ENCODE measurements at regions not wholly inside any gene's neighbourhood (a gene's known extent, or its start where the extent isn't known, plus 50 kb on each side); places are given as distances from the start of the nearest gene placed in this dataset.
"Not testable (repeated sequence)": the region's sequence is repeated elsewhere in the genome, so short reads cannot be mapped to it uniquely, and the experiment has no call there.

DNA sequence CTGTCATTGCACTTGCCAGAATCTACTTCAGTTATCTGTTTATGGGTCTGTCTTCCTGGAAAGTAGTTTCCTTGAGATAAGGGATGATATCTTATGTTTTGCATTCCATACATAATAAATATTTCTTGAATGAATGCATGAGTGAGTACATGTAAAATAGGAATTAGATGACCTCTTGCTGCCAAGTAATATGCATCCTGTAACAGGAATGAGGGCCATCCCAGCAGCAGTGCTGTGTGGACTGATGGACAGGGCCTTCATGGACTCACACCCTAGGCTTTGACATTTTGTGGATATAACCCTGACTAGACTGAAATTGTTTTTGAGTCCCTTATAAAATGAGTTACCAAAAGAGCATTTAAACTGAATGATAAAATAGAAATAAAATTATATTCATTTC is 77.2 kb upstream of the NEIL3 start:
- Mint-ChIP-seq H3K4me1 (peaks cover 7% of the 10 kb centered on the region), H3K27me3 (no peaks in the 10 kb centered on the region), H3K27ac (no peak overlapping the region), H3K9me3 (no peaks in the 10 kb centered on the region), H3K4me3 (no peak overlapping the region)
- DNase-seq (no peak), ATAC-seq (no peak)

DNA sequence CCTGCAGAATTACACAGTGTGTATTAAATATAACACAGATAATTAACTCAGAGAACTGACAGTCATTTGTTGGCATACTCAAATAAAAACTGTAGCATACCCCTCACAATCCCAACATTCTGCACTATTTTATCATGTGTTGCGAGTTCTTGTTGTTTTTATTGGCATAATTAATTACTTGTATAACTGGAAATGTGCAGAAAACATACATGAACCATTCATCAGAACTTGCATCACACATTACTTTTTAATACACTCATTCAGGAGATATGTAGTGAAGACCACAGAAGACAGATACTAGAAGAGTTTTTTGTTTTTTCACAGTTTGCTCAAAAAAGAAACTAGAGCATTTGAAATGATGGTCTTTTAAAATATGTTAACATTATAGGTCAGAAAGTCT is 74.6 kb upstream of the NEIL3 start:
- Mint-ChIP-seq H3K9me3 (no peaks in the 10 kb centered on the region), H3K27ac (peak overlapping the region in 1 of 2 donors; percentile 26), H3K4me3 (no peak overlapping the region), H3K27me3 (no peaks in the 10 kb centered on the region), H3K4me1 (no peaks in the 10 kb centered on the region)
- DNase-seq (no peak), ATAC-seq (no peak)

DNA sequence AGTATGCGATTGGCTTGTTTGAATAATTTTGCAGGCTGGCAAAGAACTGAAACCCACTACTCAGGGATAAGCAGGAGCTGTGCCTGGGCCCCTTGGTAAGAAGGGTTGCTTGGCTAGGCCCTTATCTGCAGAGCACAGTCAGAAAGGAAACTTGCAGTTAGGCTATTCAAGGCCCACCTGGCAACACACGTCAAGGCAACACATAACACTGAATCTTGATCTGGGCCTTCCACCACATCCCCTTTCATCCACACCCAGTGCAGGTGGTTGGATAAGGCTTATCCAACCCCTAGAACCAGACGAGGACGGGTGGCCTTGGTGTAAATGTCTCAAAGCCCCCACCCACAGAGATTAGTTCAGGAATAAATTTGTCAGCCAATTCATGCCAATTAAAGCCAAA is 72.8 kb upstream of the NEIL3 start:
- H3K4me3 Mint-ChIP-seq: no peak overlapping the region

DNA sequence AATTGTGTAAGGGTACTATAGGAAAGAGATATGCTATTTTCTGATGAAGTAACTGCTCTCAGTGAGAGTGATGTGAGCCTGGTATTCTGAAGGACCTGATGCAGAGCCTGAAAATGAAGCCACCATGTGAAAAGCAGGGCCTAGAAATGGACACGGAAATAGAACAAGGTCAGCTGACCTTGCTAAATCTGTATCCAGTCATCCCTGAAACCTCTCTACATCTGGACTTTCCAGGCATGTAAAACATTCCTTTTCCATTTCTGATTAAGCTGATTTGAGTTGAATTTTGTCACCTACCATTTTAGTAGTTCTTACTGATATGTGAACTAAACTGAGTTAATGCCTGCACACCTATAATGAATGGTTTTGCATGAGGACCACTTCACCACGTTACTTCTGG is 72.4 kb upstream of the NEIL3 start:
- Mint-ChIP-seq H3K27ac (no peak overlapping the region), H3K4me1 (no peaks in the 10 kb centered on the region), H3K27me3 (peaks cover 6% of the 10 kb centered on the region), H3K4me3 (no peak overlapping the region), H3K9me3 (no peaks in the 10 kb centered on the region)
- no peak for DNase-seq
- ATAC-seq: no peak

More for the DNA sequence above, 72.8 kb upstream of the NEIL3 start:
- Mint-ChIP-seq H3K9me3 (no peaks in the 10 kb centered on the region), H3K27ac (no peak overlapping the region), H3K27me3 (peaks cover 2% of the 10 kb centered on the region), H3K4me1 (no peaks in the 10 kb centered on the region)
- no peak for DNase-seq
- no peak for ATAC-seq

DNA sequence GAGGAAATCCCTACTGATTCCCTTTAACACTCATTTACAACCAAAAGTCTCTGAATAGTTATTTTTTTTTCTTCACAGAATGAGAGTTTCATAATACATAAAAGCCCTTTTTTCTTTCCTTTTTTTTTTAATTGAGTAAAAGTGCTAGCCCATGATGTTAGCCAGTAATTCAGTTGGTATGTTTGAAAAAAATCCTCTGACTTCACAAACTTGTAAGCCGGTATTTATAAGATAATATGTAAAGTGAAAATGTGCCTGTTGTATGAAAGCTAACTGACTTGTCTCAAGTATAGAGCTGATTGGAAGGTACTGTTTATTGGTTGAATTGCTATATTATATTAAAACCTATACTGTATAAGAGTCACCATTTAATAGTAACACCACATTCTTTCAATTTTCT is 70.2 kb upstream of the NEIL3 start:
- H3K27ac Mint-ChIP-seq: no peak overlapping the region
- no peaks in the 10 kb centered on the region for H3K4me1 Mint-ChIP-seq
- H3K9me3 Mint-ChIP-seq: no peaks in the 10 kb centered on the region
- DNase-seq (no peak), ATAC-seq (no peak)
- peaks cover 6% of the 10 kb centered on the region for H3K27me3 Mint-ChIP-seq
- H3K4me3 Mint-ChIP-seq: no peak overlapping the region

DNA sequence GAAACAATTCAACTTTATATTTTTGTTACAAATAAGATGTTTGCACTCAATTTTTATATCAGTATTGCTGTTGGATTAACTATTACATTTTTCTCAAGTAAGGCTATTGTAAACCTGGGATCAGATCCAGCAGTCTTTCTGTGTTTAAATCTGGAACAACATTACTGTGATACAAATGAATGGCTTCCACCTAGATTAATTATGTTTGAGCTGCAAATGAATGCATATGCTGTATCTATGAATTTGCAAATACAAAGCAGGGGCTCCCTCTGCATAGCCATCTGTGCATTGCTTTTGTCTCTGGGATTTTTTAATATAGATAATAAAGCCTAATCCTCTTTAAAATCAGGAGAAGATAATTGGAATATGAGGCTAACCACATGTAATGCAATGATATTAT is 69.8 kb upstream of the NEIL3 start:
- peaks cover 6% of the 10 kb centered on the region for H3K27me3 Mint-ChIP-seq
- no peak for ATAC-seq
- no peaks in the 10 kb centered on the region for H3K4me1 Mint-ChIP-seq
- H3K27ac Mint-ChIP-seq: no peak overlapping the region
- no peak for DNase-seq
- H3K9me3 Mint-ChIP-seq: no peaks in the 10 kb centered on the region
- no peak overlapping the region for H3K4me3 Mint-ChIP-seq

DNA sequence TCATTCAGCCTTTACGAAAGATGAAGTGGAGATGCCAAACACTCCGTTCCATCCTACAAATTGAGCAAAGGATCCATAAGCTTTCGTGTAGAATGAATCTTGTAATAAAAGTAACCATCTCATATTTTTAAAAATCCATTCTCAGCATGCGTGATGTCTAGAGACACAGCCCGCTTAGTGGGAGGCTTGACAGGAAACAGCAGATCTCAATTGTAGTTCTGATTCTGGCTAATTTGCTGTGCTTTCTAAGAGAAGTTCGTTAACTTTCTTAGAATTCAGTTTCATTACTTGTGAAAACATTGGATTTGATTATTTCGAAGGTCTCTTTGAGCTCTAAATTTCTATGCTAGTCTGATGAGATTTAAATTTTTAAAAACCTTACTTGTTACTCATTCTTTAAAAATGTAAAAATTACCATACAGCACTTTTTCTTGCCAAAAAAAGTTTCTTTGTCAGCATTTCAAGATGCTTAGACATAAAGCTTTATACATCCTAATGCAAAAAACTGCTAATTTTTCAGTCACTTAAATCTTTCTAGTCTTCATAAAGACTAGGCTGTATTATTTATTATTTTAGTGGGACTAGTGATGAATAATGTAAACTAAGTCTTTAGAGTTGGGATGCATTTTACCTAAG is 66.9 kb upstream of the NEIL3 start:
- Mint-ChIP-seq H3K27me3 (peaks cover 6% of the 10 kb centered on the region), H3K4me1 (no peaks in the 10 kb centered on the region), H3K9me3 (no peaks in the 10 kb centered on the region), H3K27ac (no peak overlapping the region), H3K4me3 (no peak overlapping the region)
- ATAC-seq (no peak), DNase-seq (no peak)

DNA sequence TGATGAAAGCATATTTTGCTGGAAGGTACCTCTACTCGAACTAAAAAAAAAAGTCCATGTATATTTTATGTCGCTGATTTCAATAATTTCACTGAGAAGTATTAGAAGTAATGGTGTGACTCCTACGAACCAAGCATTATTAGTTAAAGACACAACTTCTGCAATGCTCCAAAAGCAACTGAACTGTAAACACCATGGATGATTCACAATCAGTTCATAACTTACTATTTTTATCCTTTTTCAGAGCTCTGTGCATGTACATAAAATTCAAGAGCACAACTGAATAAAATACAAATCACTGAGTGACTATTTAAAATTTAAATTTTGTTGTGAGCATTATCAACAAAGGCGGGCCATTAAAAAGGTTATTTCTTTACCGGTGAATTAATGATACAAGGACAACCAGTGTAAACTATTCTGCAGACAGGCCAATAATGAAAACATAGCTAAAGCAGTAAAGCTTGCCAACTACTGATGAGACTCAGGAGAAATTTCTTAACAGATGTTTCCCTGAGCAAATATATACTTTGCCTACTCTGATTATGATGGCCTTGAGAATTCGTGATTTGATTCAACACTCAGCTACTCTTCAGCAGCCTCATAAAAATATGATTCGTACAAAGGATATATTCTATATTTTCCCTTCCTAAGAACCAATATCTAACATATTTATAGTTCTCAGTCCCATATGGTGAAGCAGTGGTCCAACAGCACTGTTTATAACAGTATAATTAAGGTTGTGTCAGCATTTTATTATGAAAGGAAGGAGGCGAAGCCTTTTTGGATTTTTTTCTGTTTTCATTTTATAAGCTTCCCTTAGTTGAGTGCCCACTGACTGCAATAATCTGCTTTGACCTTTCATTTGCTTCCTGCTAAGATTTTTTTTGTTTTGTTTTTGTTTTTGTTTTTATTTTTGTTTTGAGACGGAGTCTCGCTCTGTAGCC is 62.8 kb upstream of the NEIL3 start:
- no peak for DNase-seq
- no peak overlapping the region for H3K27ac Mint-ChIP-seq
- H3K27me3 Mint-ChIP-seq: peaks cover 23% of the 10 kb centered on the region
- peaks cover 14% of the 10 kb centered on the region for H3K4me1 Mint-ChIP-seq
- no peak for ATAC-seq
- H3K9me3 Mint-ChIP-seq: no peaks in the 10 kb centered on the region
- no peak overlapping the region for H3K4me3 Mint-ChIP-seq

DNA sequence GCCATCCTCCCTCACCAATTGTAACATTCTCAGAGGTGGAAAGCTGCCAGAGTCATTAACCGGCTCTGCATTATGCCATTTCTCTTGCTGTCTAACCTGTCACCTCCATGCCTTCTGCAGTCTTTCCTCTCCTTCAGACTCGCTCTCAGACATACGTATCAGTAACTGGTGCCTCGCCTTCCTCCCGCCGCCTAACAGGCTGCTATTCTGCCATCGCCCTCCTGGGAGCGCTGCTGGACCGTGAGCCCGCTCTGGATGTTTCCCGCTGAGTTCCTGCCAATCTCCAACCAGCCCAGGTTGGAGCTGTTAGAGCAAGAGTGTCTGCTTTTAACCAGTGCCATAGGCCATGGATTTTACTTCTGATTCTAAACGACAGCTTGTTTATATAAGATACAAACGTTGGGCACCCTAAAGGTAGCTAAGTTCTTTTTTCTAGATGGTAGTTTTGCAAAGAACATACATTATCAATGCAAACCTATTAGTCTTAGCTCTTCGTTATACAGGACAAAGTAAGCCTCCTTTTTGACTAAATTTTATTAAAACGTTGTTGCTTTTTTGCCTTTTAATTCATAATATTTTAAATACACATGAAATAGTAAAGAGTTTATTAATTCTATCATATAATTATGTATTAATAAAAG is 59.5 kb upstream of the NEIL3 start:
- Mint-ChIP-seq H3K4me3 (no peak overlapping the region), H3K27ac (peak overlapping the region in 1 of 2 donors; percentile 27), H3K9me3 (no peaks in the 10 kb centered on the region), H3K4me1 (peaks cover 14% of the 10 kb centered on the region), H3K27me3 (peaks cover 19% of the 10 kb centered on the region)
- peak; percentile 62 to 68 for DNase-seq
- ATAC-seq: peak; percentile 89

DNA sequence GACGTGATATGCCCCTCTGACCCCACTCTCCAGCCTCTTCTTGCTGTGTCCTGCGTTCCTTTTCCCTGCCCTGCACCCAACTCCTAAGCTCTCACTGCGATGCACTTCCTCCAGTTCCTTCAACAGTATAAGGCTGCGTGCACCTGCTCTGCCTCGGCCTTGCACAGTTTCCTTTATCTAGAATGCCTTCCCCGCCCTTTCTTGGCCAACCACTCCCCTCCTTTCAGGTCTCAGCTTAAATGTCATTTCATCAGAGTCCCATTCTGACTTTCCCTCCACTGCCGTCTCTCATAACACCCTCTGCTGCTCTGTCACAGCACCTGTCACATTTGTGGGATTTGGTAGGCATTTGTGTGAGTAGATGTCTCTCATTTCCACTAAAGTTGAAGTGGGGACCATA is 58.4 kb upstream of the NEIL3 start:
- no peak overlapping the region for H3K27ac Mint-ChIP-seq
- no peak overlapping the region for H3K4me3 Mint-ChIP-seq
- H3K27me3 Mint-ChIP-seq: peaks cover 19% of the 10 kb centered on the region
- peaks cover 14% of the 10 kb centered on the region for H3K4me1 Mint-ChIP-seq
- DNase-seq (peak in 1 of 2 donors; percentile 15), ATAC-seq (peak; percentile 59)
- no peaks in the 10 kb centered on the region for H3K9me3 Mint-ChIP-seq

DNA sequence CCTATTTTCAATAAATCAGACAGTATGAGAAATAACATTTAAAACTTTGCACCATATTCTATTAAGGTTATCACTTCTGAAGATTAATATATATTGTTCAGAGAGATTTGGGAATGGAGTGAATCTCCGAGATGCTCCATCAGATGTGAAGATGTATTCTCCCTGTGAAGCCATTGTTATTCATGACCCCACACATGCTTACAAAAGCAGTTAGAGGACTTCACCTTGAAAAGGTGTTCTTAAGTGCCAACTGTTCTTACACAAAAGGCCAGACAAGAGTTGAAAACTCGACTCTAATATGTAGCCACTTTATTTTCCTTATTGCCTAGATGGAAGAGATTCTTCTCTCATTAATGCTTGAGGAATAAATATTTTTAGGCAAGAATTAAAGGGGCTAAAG is 54.3 kb upstream of the NEIL3 start:
- ATAC-seq (no peak), DNase-seq (no peak)
- peaks cover 7% of the 10 kb centered on the region for H3K4me1 Mint-ChIP-seq
- no peak overlapping the region for H3K27ac Mint-ChIP-seq
- no peaks in the 10 kb centered on the region for H3K9me3 Mint-ChIP-seq
- peaks cover under 1% of the 10 kb centered on the region for H3K27me3 Mint-ChIP-seq
- H3K4me3 Mint-ChIP-seq: no peak overlapping the region

DNA sequence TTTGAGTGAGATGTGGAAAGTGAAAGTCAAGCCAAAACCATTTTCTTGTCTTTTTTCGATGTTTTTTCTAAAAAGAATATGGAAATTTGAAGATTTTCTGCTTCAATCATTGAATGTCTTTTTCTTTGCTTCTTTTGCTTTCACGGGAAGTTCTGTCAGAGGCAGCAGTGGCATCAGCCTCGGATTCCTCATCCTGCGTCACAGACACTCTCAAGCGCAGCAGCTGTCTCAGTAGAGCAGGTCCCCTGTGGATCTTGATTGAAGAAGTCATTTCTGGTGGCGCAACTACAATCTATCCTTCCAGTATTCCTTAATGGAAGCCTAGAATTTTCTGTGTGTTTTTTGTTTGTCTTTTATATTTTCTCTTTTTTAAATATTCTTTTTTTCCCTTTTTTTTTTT is 52.7 kb upstream of the NEIL3 start:
- no peak for ATAC-seq
- no peak overlapping the region for H3K4me3 Mint-ChIP-seq
- H3K27me3 Mint-ChIP-seq: no peaks in the 10 kb centered on the region
- DNase-seq: no peak
- H3K27ac Mint-ChIP-seq: no peak overlapping the region
- no peaks in the 10 kb centered on the region for H3K4me1 Mint-ChIP-seq
- H3K9me3 Mint-ChIP-seq: no peaks in the 10 kb centered on the region

DNA sequence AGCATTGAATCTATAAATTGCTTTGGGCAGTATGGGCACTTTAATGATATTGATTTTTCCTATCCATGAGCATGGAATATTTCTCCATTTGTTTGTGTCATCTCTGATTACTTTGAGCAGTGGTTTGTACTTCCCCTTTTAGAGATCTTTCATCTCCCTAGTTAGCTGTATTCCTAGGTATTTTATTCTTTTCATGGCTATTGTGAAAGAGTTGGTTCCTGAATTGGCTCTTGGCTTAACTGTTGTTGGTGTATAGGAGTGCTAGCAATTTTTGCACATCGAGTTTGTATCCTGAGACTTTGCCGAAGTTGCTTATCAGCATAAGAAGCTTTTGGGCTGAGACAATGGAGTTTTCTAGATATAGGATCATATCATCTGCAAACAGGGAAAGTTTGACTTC is 50.2 kb upstream of the NEIL3 start:
- DNase-seq, H3K27me3 Mint-ChIP-seq, H3K9me3 Mint-ChIP-seq, H3K4me3 Mint-ChIP-seq, H3K27ac Mint-ChIP-seq, ATAC-seq, H3K4me1 Mint-ChIP-seq: not testable (repeated sequence)

All from stimulated activated naive CD8-positive, alpha-beta T cell treated with anti-CD3 and anti-CD28 coated beads, Interleukin-15, amount 100 ng/mL, for 72 hours (primary cell).